Panc1 (cell line): ENCODE measurements at regions not wholly inside any gene's neighbourhood (a gene's known extent, or its start where the extent isn't known, plus 50 kb on each side); places are given as distances from the start of the nearest gene placed in this dataset.

Experiments used
- POLR2AphosphoS5 ChIP-seq: IDR thresholded peaks from 2 replicates; pipeline ENCODE4 v1.6.1; 2012; ENCODE audit warnings: mild to moderate bottlenecking, low read depth, low read length, moderate library complexity
- SIN3A ChIP-seq: IDR thresholded peaks from 2 replicates; pipeline ENCODE4 v1.6.1; 2012; ENCODE audit warnings: low read depth, mild to moderate bottlenecking, low read length, moderate library complexity, borderline replicate concordance; ENCODE audit not compliant: insufficient read depth
- TCF7L2 ChIP-seq: IDR thresholded peaks from 2 replicates; pipeline ENCODE4 v1.6.1; 2011; ENCODE audit warnings: mild to moderate bottlenecking, low read depth, low read length, inconsistent platforms
- TF ChIP-seq, protein P1 (sequence below): fragments of 450-650 bp; IDR thresholded peaks from 2 replicates; pipeline ENCODE4 v1.5.1; 2017; ENCODE audit warnings: mild to moderate bottlenecking

GRCh38 chr1:143736562-143736961 lies 235.2 kb downstream of the FAM72C start:
- TF ChIP-seq, protein P1, sequence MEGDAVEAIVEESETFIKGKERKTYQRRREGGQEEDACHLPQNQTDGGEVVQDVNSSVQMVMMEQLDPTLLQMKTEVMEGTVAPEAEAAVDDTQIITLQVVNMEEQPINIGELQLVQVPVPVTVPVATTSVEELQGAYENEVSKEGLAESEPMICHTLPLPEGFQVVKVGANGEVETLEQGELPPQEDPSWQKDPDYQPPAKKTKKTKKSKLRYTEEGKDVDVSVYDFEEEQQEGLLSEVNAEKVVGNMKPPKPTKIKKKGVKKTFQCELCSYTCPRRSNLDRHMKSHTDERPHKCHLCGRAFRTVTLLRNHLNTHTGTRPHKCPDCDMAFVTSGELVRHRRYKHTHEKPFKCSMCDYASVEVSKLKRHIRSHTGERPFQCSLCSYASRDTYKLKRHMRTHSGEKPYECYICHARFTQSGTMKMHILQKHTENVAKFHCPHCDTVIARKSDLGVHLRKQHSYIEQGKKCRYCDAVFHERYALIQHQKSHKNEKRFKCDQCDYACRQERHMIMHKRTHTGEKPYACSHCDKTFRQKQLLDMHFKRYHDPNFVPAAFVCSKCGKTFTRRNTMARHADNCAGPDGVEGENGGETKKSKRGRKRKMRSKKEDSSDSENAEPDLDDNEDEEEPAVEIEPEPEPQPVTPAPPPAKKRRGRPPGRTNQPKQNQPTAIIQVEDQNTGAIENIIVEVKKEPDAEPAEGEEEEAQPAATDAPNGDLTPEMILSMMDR: no peak
- no peak for TF ChIP-seq POLR2AphosphoS5
- TF ChIP-seq TCF7L2: no peak
- TF ChIP-seq SIN3A: no peak
